ENCODE measurements at regions not wholly inside any gene's neighbourhood (a gene's known extent, or its start where the extent isn't known, plus 50 kb on each side); places are given as distances from the start of the nearest gene placed in this dataset.

GRCh38 chr1:213596729-213597128 lies 391.0 kb upstream of the PROX1 start:
- no peaks in the 10 kb centered on the region for H3K9me3 Mint-ChIP-seq
- ATAC-seq: no peak
- no peak for DNase-seq (ENCODE audit: low spot score)
- no peak overlapping the region for H3K4me3 Mint-ChIP-seq
- ChIA-PET CTCF (no interaction called here), POLR2A (no interaction called here)
- H3K27me3 Mint-ChIP-seq (ENCODE audit: low read depth): no peaks in the 10 kb centered on the region
- H3K4me1 Mint-ChIP-seq: peaks cover 6% of the 10 kb centered on the region
- H3K27ac Mint-ChIP-seq: no peak overlapping the region
- TF ChIP-seq SMAD4 (CRISPR knock-in tag; IDR thresholded peaks at IDR 0.05) (no peak), CDX4 (CRISPR knock-in tag; IDR thresholded peaks at IDR 0.05; ENCODE audit: borderline replicate concordance) (no peak), ZNF263 (CRISPR knock-in tag; IDR thresholded peaks at IDR 0.05; ENCODE audit: low read depth) (no peak), FOXP4 (CRISPR knock-in tag; IDR thresholded peaks at IDR 0.05) (no peak), NR1H2 (CRISPR knock-in tag; IDR thresholded peaks at IDR 0.05) (no peak), ZNF121 (CRISPR knock-in tag; IDR thresholded peaks at IDR 0.05) (no peak)
- H3K36me3 Mint-ChIP-seq: no peaks in the 10 kb centered on the region

GRCh38 chr1:213598263-213598662 lies 389.5 kb upstream of the PROX1 start:
- Mint-ChIP-seq H3K4me3 (no peak overlapping the region), H3K27ac (no peak overlapping the region), H3K27me3 (ENCODE audit: low read depth) (no peaks in the 10 kb centered on the region), H3K9me3 (no peaks in the 10 kb centered on the region), H3K36me3 (no peaks in the 10 kb centered on the region), H3K4me1 (peaks cover under 1% of the 10 kb centered on the region; the same call in 1 of the 2 replicates)
- DNase-seq (ENCODE audit: low spot score) (no peak), ATAC-seq (no peak)
- ChIA-PET POLR2A (no interaction called here), CTCF (no interaction called here)
- TF ChIP-seq CDX4 (CRISPR knock-in tag; IDR thresholded peaks at IDR 0.05; ENCODE audit: borderline replicate concordance) (no peak), RELA (CRISPR knock-in tag; IDR thresholded peaks at IDR 0.05; ENCODE audit: borderline replicate concordance) (no peak), OVOL2 (CRISPR knock-in tag; IDR thresholded peaks at IDR 0.05; ENCODE audit: borderline replicate concordance) (no peak), GABPB1 (CRISPR knock-in tag; IDR thresholded peaks at IDR 0.05) (no peak), FOXP4 (CRISPR knock-in tag; IDR thresholded peaks at IDR 0.05) (no peak), CTCF (IDR thresholded peaks at IDR 0.05) (no peak), CREB1 (CRISPR knock-in tag; IDR thresholded peaks at IDR 0.05) (no peak), HMGA2 (CRISPR knock-in tag; IDR thresholded peaks at IDR 0.05) (no peak), ZBTB43 (CRISPR knock-in tag; IDR thresholded peaks at IDR 0.05) (no peak), ZBTB21 (CRISPR knock-in tag; IDR thresholded peaks at IDR 0.05; ENCODE audit: borderline replicate concordance) (no peak), ZNF396 (CRISPR knock-in tag; IDR thresholded peaks at IDR 0.05; ENCODE audit: borderline replicate concordance) (no peak), PRRX2 (CRISPR knock-in tag; IDR thresholded peaks at IDR 0.05) (no peak), RORB (CRISPR knock-in tag; IDR thresholded peaks at IDR 0.05) (no peak), ZNF232 (CRISPR knock-in tag; IDR thresholded peaks at IDR 0.05) (no peak), TP53 (CRISPR knock-in tag; IDR thresholded peaks at IDR 0.05) (no peak), ATF3 (CRISPR knock-in tag; conservative IDR thresholded peaks at IDR 0.05) (no peak), CBFB (CRISPR knock-in tag; IDR thresholded peaks at IDR 0.05; ENCODE audit: low read depth) (no peak), ESRRA (CRISPR knock-in tag; IDR thresholded peaks at IDR 0.05; ENCODE audit: borderline replicate concordance) (no peak), ZNF416 (CRISPR knock-in tag; IDR thresholded peaks at IDR 0.05) (no peak), SOX15 (CRISPR knock-in tag; IDR thresholded peaks at IDR 0.05) (no peak)
